DMS 273 (cell line): ENCODE measurements at regions not wholly inside any gene's neighbourhood (a gene's known extent, or its start where the extent isn't known, plus 50 kb on each side); places are given as distances from the start of the nearest gene placed in this dataset.

Experiments used
- DNase-seq: peaks from one replicate; lab custom pipeline; 2025; ENCODE audit not compliant: unreplicated experiment; lab: John Stamatoyannopoulos, UW

DNA sequence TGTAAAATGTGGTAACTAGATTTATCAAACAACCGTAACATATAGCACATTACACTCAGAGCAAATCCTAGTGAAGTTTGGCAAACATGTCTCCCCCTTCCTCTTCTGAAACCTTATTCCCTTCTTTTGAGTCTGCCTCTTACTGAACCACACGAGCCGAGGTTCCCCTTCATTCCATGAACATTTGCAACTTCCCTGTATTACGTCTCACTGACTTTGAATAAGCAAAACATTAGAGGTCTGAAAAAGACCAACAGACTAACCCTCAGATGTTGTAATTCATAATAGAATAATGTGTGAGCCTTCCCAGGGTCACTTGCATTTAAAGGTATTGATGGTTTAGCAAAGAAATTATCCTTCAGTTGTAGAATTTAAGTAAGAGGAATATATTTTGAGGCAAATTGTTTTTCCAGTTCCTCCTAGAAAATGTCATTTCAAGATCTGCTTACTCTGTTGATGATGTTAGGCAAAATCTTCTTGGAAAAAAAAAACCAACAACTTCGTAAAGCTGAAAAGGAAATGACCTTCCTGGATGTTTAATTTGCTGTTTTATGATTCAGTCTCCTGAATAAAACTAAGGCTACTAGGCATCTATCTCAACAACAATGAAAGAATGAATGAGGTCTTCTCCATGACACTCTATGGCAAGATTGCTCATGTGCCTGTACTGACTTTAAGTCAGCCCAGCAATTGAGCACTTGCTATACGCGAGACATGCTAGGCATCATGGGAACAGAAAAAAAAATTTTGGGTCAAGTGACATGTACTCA, 296.9 kb upstream of the NECTIN3 start:
- no peak for DNase-seq

GRCh38 chr3:110779581-110779980, 292.0 kb upstream of the NECTIN3 start:
- no peak for DNase-seq

GRCh38 chr3:110783541-110783940, 288.1 kb upstream of the NECTIN3 start:
- no peak for DNase-seq

DNA sequence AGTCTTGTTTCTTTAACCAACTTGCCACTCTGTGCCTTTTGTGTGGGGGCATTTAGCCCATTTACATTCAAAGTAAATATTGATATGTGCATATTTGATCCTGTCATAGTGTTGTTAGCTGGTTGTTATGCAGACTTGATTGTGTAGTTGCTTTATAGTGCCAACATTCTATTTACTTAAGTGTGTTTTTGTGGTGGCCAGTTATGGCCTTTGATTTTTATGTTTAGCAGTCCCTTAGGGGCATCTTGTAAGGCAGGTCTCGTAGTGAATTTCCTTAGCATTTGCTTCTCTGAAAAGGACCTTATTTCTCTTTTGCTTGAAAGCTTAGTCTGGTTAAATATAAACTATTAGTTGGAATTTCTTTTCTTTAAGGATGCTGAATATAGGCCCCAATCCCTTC, 282.8 kb upstream of the NECTIN3 start:
- DNase-seq = no peak

- no peak for DNase-seq
Observed at GRCh38 chr3:110789315-110789714, 282.3 kb upstream of the NECTIN3 start.

- DNase-seq = no peak
Observed at GRCh38 chr3:110790631-110791030, 281.0 kb upstream of the NECTIN3 start.

DNA sequence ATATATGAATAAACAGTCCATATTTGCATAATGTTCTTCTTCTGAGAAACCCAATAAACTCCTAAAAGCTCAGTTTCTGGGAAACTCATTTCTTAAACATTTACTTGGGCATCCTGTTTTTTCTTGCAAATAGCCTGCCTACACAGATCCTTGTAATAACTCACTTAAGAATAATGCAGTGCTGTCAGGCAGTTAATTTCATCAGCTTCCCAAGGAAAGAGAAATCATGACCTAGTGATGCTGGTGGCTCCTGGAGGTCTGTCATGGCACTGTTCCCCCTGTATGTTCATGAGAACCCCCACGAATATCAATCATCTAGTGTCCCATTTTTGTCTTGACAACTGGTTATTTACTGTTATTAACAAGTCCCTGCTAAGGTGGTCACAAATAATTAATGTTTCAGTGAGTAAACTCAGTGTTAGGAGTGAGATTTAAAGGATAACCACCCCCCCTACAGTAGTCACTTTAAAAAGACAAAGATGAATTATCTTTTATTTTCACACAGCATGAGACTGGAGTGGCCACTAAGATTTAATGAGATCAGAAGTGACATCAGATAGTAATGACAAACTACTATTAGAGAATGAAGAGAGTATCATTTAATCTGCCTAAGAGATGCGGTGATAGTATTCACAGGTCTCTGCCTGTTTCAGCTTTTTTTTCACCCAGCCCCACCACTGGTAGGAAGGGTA, 279.5 kb upstream of the NECTIN3 start:
- no peak for DNase-seq

GRCh38 chr3:110793611-110794010, 278.0 kb upstream of the NECTIN3 start:
- no peak for DNase-seq

DNA sequence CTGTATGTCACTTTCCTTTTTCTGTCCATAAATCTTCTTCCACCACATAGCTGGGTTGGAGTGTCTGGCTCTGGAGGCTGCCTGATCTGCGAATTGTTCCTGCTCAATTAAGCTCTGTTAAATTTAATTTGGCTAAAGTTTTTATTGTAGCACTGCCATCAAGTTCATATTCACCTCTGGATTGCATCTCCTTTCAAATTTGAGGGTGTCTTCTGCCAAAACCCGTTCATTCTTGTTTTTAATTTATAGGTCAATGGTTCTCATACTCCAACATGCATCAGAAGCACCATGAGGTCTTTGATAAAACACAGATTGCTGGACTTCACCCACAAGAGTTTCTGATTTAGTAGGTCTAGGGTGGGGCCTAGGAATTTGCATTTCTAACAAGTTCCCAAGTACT, 276.5 kb upstream of the NECTIN3 start:
- DNase-seq = no peak

GRCh38 chr3:110799271-110799670, 272.3 kb upstream of the NECTIN3 start:
- no peak for DNase-seq

GRCh38 chr3:110804856-110805255, 266.8 kb upstream of the NECTIN3 start:
- DNase-seq = no peak

- DNase-seq = no peak
Observed at GRCh38 chr3:110806924-110807323, 264.7 kb upstream of the NECTIN3 start.

GRCh38 chr3:110808630-110809029, 263.0 kb upstream of the NECTIN3 start:
- no peak for DNase-seq

DNA sequence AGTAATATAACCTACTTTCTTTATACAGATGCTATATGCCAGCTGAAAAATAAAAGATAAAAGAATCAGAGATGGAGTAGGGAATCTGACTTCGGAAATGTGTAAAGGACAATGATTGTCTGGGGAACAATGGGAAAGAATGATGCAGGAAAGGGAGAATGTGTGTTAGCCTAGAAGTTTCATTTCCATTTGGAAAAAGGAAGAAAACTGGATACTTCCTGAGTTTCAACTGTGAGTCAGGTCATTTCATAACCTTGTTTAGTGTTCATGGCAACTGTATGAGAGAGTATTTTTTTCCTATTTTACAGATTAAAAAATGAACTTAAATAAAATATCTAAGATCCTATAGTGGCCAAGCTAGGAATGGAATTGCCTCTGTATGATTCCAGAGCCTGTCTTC, 261.3 kb upstream of the NECTIN3 start:
- DNase-seq = no peak

DNA sequence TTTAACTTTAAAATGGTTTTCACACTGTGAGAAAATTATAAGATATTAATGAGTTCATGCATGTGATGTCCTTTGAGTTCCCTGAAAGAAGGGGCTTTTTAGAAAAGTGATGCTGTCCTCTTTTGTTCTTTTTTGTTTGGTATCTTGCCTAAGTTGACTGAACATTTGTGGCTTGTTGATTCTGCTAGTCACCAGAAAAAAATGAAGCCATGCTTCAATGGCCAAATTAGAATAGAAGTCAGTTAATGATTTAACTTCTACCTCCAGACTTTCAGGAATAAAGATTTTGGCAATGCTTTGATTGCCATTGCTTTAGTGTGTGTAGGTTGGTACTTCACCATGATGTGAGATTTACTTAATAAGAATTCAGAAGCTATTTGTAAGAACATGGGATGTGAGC, 260.6 kb upstream of the NECTIN3 start:
- no peak for DNase-seq

- DNase-seq = no peak
Observed at GRCh38 chr3:110813541-110813940, 258.1 kb upstream of the NECTIN3 start.

- DNase-seq = no peak
Observed at GRCh38 chr3:110814170-110815007, 257.2 kb upstream of the NECTIN3 start.

DNA sequence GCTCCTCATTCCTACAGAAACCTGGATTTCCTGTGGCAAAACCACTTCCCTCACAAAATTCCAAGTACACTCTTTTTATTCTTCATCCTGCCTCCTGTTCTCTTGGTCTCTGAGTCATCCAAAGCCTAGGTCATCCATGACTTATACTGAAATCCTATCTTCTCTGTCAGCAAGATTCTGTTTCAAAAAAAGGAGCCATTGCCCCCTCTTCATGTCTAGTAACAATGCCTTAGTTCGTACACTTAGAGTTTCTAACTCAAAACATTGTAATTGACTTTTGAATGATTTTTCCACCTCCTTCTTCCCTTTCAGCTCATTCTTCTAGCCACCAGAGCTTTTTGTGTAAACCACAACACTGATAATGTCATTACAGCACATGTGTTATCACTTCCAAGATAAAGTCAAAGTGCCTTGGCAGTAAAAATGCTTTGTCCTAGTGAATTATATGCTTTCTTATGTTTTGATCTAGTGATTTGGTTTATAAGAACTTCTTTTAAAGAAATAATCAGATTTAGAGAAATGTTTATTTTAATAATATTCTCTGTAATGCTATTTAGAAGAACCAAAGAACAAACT, 256.5 kb upstream of the NECTIN3 start:
- no peak for DNase-seq

- no peak for DNase-seq
Observed at GRCh38 chr3:110816008-110816407, 255.6 kb upstream of the NECTIN3 start.

GRCh38 chr3:110821586-110821985, 250.0 kb upstream of the NECTIN3 start:
- no peak for DNase-seq

DNA sequence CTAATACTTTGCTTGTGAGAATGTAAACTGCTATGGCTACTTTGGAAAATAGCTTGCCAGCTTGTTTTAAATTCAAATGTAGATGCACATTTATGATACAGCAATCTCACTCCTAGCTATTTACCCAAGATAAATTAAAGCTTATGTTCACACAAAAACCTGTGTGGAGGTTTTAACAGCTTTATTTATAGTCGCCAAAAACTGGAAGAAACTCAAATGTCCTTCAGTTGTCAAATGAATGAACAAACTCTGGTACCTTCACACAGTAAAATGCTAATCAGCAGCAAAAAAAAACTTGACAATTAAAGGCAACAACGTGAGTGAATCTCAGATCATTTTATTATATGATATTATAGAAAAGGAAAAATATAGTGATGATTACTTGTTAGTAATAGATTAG, 248.6 kb upstream of the NECTIN3 start:
- DNase-seq = no peak
